GM12892 (cell line): ENCODE measurements at regions not wholly inside any gene's neighbourhood (a gene's known extent, or its start where the extent isn't known, plus 50 kb on each side); places are given as distances from the start of the nearest gene placed in this dataset.

Experiments used
- DNase-seq: peaks from one replicate; pipeline ENCODE4 v3.0.0; 2011; ENCODE audit not compliant: insufficient read length
- FAIRE-seq: peaks from 2 replicates; lab custom pipeline; 2011; peaks lifted over from hg19 to GRCh38; lab: Jason Lieb, UNC
- POLR2A ChIP-seq: IDR thresholded peaks from 2 replicates; pipeline ENCODE4 v1.6.1; 2011; ENCODE audit warnings: low read depth, low read length, control low read depth
- POLR2AphosphoS5 ChIP-seq: IDR thresholded peaks from 2 replicates; pipeline ENCODE4 v1.6.1; 2011; ENCODE audit warnings: low read depth, low read length, control low read depth
- TAF1 ChIP-seq: IDR thresholded peaks from 2 replicates; pipeline ENCODE4 v1.6.1; 2011; ENCODE audit warnings: low read depth, mild to moderate bottlenecking, control low read depth, low read length, borderline replicate concordance

GRCh38 chr5:163659568-163659902 lies 154.1 kb downstream of the MAT2B start:
- FAIRE-seq (no peak), DNase-seq (no peak)
- TF ChIP-seq POLR2AphosphoS5 (no peak), TAF1 (no peak), POLR2A (no peak)

GRCh38 chr5:163660486-163660885 lies 155.1 kb downstream of the MAT2B start:
- FAIRE-seq: no peak
- TF ChIP-seq POLR2AphosphoS5 (no peak), TAF1 (no peak), POLR2A (no peak)
- DNase-seq: no peak

- no peak for DNase-seq
- TF ChIP-seq POLR2A (no peak), TAF1 (no peak), POLR2AphosphoS5 (no peak)
- FAIRE-seq: no peak
Observed at GRCh38 chr5:163661360-163661759, 155.9 kb downstream of the MAT2B start.

GRCh38 chr5:163670036-163670435 lies 164.6 kb downstream of the MAT2B start:
- no peak for FAIRE-seq
- no peak for DNase-seq
- TF ChIP-seq TAF1 (no peak), POLR2A (no peak), POLR2AphosphoS5 (no peak)

DNA sequence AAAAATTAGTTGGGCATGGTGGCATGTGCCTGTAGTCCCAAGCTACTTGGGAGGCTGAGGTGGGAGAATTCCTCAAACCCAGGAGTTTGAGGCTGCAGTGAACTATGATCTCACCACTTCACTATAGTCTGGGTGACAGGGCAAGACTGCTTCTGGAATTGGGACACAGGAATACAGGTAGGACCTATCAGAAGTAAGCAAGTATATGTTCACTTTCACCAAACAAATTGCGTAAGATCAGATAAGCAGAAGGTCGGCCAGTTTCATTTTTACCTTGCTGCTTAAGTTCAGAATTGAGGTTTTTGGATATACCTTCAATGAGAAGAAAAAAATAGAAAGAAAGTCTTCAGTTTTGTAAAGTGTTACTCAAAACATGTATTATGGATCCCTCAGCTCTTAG lies 171.7 kb downstream of the MAT2B start:
- DNase-seq (no peak), FAIRE-seq (no peak)
- TF ChIP-seq TAF1 (no peak), POLR2A (no peak), POLR2AphosphoS5 (no peak)

- FAIRE-seq (no peak), DNase-seq (no peak)
- TF ChIP-seq POLR2A (no peak), TAF1 (no peak), POLR2AphosphoS5 (no peak)
Observed at GRCh38 chr5:163682234-163682633, 176.8 kb downstream of the MAT2B start.

DNA sequence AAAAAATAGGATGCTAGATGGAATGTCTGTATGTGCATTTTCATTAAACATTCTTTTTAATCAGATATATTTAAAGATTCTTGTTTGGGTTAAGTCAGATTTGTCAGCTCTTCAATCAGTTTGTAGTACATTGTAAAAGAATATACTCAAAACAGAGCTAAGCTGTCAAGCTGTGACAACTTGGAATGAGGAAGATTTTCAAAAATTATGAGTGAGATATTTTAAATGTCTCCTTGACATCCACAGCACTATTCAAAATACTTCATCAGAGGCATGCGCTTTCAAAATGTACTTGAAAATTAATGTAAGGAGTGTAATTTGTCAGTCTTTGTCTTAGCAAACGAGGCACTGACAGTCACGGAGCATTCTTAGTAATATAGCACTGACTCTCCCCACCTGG lies 182.0 kb downstream of the MAT2B start:
- FAIRE-seq: no peak
- TF ChIP-seq POLR2AphosphoS5 (no peak), TAF1 (no peak), POLR2A (no peak)

DNA sequence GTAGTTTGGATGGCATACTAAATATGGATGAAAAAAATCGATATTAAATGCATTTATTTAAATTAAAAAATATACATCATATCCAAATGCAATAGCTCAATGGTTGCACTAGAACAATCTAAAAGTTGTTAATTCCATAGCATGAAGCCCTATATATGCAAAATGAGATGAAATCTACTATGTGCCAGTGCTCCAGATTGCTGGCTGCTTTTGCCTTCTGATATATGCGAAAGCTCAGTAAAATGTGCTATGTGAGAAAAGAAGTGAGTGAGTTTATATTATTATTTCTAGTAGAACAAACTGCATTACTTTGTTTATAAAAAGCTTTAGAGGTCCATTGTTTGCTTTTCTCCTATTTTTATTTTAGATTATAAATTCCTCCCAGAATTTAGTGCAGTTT lies 186.7 kb downstream of the MAT2B start:
- no peak for DNase-seq
- FAIRE-seq: no peak
- TF ChIP-seq TAF1 (no peak), POLR2AphosphoS5 (no peak), POLR2A (no peak)

More for the DNA sequence above, 182.0 kb downstream of the MAT2B start:
- DNase-seq: no peak

GRCh38 chr5:163695830-163696578 lies 190.6 kb downstream of the MAT2B start:
- DNase-seq (no peak), FAIRE-seq (peak; percentile 50)
- TF ChIP-seq POLR2AphosphoS5 (no peak), TAF1 (no peak), POLR2A (no peak)

- no peak for FAIRE-seq
- no peak for DNase-seq
- TF ChIP-seq TAF1 (no peak), POLR2AphosphoS5 (no peak), POLR2A (no peak)
Observed at GRCh38 chr5:163696579-163696887, 191.1 kb downstream of the MAT2B start.

DNA sequence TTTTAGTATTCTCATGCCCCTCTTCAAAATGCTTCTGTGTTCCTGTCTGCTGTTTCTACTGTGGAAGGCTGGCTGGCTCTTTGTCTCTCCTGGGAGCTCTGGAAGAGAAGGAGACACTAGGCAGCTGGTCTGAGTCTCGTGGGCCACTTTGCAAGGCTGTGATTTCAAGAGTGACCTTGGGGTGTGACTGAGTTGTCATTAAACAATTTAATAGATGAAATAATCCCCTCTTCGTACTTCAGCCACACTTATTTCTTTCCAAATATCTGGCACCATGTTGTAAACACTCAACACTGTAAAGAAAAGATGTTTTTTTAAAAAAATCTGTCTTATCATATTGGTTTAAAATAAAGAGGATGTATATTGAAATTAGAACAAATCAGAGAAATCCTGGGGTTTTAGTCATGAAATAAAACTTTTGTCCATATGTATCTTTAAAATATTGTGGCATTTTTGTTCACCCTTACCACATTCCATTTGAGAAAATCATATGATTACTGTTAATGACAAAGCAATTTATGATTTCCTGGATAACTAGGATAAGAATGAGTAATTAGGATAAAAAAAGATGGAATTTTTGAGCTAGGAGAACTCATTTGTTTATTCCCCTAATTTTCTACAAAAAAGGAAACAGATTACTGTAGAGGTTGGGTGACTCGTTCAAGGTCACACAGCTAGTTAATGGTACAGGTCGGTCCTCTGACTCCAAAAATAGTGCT lies 200.8 kb downstream of the MAT2B start:
- DNase-seq (no peak), FAIRE-seq (no peak)
- TF ChIP-seq POLR2A (no peak), POLR2AphosphoS5 (no peak), TAF1 (no peak)

DNA sequence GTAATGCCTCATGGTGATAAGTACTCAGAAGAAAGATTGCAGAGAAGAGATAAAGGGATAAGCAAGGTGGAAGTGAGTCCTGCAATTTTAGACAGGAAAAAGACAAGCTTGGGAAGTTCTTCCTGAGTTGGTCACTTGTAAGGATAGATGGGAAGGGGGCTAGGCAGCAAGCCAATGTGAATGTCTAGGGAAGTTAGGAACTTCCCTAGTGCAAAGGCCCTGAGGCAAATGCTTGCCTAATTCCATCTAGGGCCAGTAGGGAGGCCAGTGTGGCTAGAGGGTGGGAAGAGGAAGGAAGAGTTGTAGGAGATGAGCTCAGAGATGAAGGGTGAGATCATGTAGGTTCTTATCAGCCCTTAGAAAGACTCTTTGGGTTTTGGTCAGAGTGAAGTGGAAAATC lies 206.6 kb downstream of the MAT2B start:
- FAIRE-seq: no peak
- TF ChIP-seq POLR2AphosphoS5: no peak
- TF ChIP-seq TAF1: no peak
- no peak for TF ChIP-seq POLR2A

DNA sequence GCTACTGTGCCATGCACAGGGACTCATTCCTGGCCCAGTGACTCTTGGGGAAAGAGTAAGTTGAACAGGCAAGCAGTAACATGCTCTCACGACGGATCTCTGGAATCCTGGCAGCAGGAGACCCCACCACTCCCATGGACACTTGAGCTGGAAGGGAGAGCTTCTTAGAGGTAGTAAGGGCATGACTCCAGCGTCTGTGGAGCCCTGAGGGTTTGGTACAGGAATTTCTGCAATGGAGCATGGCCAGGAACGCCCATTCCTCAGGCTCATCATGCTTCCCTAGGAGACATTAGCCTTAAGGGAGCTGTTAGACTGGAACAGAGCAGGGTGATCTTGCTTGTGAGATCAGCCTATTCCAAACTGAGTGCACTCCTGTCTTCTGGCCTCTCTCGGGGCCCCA lies 212.9 kb downstream of the MAT2B start:
- FAIRE-seq (no peak), DNase-seq (no peak)
- TF ChIP-seq POLR2A: no peak
- TF ChIP-seq POLR2AphosphoS5: no peak
- TF ChIP-seq TAF1: no peak

More for the DNA sequence above, 206.6 kb downstream of the MAT2B start:
- DNase-seq: no peak

GRCh38 chr5:163724305-163724704 lies 218.9 kb downstream of the MAT2B start:
- DNase-seq: no peak
- FAIRE-seq: no peak
- no peak for TF ChIP-seq TAF1
- no peak for TF ChIP-seq POLR2A
- TF ChIP-seq POLR2AphosphoS5: no peak
